Testis (tissue), 2 donors: ENCODE measurements at regions not wholly inside any gene's neighbourhood (a gene's known extent, or its start where the extent isn't known, plus 50 kb on each side); places are given as distances from the start of the nearest gene placed in this dataset.

Source experiments
- CTCF ChIP-seq, 3 experiments: fragments of 450-650 bp in 2 of 3; fragments of 200-600 bp in 1 of 3; sonication (generic) in 1 of 3; IDR thresholded peaks; one replicate each; pipeline ENCODE4 v1.5.1; 2016 to 2019; ENCODE audit warnings: antibody characterized with exemption in 3 of 3, mild to moderate bottlenecking in 2 of 3, moderate library complexity in 1 of 3
- POLR2A ChIP-seq: fragments of 450-650 bp; IDR thresholded peaks from one replicate; pipeline ENCODE4 v1.6.1; 2017; ENCODE audit warnings: antibody characterized with exemption, mild to moderate bottlenecking, moderate library complexity

- no peak for TF ChIP-seq CTCF (IDR thresholded peaks at IDR 0.05)
- no peak for TF ChIP-seq POLR2A
Observed at GRCh38 chr4:103370336-103370735, 172.2 kb upstream of the CENPE start.
